DMS114 treated with DMSO at 0.1 percent for 48 hours (cell line): ENCODE measurements at regions not wholly inside any gene's neighbourhood (a gene's known extent, or its start where the extent isn't known, plus 50 kb on each side); places are given as distances from the start of the nearest gene placed in this dataset.
"Not testable (repeated sequence)": the region's sequence is repeated elsewhere in the genome, so short reads cannot be mapped to it uniquely, and the experiment has no call there.

Experiments used
- DNase-seq: peaks from one replicate; lab custom pipeline; 2025; ENCODE audit not compliant: unreplicated experiment; lab: John Stamatoyannopoulos, UW

- DNase-seq = no peak
Observed at GRCh38 chr15:66959875-66960274, 105.5 kb upstream of the SMAD3 start.

DNA sequence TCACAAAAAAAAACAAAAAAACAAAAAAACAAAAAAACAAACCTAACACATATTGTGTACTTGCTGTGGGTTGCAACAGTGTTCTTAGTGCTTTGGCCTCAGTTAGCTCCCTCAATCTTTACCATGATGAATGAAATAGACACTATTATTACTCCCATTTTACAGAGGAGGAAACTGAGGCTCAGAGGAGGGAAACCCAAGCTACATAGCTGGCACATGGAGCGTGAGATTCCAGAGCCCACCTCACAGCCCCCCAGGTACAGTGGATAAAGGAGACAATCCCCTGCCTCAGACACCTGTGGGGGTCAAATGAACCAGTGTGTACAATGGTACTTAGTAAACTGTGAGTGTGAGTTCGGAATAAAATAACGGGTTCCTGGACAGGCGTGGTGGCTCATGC lies 104.9 kb upstream of the SMAD3 start:
- no peak for DNase-seq

DNA sequence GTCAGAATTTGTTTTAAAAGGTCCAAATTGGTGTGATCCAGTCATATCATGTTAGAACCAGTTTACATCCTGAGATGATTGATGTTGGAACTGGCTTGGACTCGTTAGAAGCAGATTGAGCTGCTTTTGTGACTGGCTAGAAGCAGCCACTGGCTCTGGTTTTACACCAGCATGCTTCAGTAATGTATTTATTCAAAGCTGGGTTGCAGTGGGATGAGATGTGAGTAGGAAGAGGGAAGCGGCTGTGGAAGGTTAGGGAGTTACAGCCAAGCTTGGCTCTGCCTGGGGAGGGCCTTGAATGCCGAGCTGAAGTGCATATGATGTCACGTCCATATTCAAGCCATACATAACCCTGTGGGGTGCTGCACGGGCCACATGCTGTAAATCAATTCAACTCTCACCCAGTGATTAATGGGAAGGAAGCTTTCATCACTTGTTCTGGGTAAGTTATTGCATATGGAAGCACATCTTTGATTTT lies 104.0 kb upstream of the SMAD3 start:
- DNase-seq = no peak

DNA sequence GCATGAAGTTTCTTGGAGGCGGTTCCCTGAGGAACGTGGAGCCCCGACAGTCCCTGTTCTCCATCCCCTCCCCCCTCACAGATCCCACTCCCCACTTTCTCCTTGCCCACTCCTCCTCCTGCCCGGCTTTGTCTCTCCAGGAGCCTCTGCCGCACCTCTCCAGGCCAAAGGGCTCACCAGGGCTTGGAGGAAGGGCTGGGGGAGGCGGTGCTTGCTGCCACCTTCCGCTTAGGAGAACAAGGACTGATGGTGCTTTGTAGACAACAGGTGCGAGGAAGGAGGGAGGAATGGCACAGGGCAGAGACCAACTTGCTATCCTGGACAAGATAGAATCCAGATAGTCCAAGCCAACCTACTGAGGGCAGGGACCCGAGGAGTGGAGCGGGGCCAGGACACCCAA lies 103.5 kb upstream of the SMAD3 start:
- no peak for DNase-seq

DNA sequence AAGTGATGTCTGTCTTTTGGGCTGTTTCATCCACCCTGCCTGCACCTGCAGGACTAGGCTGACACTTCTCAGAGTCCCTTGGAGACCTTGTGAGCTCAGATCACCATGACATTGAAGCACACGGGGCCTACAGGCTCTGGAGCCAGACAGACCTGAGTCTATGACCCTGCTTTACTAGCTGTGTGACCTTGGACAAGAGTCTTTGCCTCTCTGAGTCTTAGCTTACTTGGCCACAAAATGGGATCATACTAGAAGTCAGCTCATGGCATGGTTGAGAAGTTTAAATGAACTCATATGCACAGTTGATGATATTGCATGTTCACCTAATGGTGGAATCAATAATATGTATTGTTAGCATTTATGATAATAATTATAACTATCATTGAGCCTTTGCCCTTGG lies 102.9 kb upstream of the SMAD3 start:
- no peak for DNase-seq

DNA sequence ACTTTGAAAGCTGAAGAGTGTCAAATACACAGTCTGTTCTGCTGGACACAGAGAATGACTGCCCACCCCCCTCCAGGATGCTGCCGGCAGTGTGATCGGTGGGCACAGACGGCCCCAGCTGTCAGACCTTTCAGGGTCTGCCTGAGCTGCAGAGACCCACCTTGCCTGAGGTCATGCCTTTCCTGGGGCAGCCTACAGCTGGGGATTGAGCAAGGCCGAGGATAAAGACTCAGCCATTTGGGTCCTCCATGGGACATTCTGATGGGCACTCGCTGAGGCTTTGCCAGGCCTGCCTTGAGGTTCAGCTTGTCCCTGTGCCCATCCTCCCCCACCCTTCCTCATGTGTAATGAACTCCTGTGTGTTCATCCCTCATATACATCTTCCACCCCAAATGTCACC lies 102.3 kb upstream of the SMAD3 start:
- no peak for DNase-seq

- DNase-seq = no peak
Observed at GRCh38 chr15:66963710-66964109, 101.7 kb upstream of the SMAD3 start.

DNA sequence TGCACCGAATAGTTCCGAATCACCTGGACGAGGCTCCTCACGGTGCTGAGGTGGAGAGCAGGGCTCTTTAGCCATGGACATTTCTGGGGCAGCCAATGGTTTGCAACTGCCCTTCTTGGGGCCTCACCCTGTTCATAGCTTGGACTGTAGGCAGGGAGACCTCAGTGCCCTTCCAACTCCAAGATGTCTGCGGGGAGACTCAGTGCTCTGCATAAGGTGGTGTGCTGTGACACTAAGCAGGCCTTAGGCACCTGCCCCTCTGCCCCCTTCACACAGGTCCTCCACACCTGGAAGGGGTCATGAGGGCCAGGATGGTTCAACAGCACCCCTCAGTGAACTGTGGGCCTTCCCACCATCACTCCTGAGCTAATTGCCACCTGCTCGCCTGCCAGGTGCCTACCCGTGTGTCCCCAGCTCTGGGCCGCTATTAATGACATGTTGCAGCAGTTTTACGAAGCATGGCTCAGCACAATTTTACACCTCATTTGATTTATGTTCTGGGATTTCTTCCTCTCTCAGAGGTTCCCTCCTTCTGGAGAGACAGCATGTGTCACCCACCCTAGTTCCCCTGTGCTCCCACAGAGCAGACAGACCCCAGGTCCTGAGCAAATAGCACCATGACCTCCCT lies 101.2 kb upstream of the SMAD3 start:
- DNase-seq = no peak

DNA sequence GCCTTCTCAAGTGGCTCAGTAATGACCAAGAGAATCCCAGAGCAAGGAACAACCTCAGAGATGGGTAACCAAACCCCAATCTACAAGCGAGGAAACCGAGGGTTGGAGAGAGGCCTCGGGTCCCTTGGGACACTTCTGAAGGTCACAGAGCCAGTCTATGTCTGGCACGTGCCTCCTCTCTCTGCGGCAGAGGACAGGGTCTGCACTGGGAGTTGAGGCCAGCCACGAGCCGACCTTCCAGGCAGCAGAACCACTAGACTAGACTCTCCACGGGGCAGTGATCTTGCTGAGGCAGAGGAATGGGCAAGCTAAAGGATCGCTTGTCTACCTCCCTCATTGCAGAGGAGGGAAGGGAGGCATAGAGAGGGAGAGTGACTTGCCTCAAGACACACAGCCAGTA lies 100.6 kb upstream of the SMAD3 start:
- no peak for DNase-seq

DNA sequence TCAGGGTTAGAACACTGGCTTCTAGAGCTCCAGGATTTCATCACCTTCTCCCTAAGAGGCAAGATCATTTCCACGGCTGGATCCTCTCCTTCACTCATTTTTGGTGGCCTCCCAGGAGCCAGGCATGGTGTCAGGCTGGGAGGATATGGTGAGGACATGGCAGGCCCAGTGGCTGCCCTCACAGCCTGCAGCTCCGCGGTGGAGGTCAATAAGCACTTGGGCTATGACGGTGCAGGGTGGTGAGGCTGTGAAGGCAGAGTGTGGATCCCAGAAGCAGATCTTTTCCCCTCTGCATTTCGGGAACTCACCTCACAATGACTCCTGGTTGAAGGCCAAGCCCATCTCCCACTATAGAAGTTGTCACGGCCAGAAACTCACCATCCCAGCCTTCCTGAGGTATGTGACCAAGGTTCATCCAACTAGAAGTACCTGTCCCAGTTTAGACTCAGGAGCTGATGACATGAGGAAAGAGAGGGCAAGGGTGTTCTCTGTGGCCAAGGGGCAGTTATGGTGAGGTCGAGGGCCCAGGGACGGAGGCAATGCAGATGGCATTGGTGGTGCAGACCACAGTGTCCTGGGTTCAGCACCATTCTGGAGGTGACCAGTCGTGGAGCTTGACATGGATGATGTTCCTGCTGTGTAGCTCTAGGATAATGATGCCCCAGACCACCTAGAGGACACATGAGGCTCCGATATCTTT lies 100.1 kb upstream of the SMAD3 start:
- DNase-seq = no peak

GRCh38 chr15:66966256-66966655 lies 99.1 kb upstream of the SMAD3 start:
- no peak for DNase-seq

GRCh38 chr15:66968806-66969596 lies 96.4 kb upstream of the SMAD3 start:
- DNase-seq = no peak

- DNase-seq = not testable (repeated sequence)
Observed at GRCh38 chr15:66974131-66974530, 91.3 kb upstream of the SMAD3 start.

GRCh38 chr15:66976106-66976640 lies 89.2 kb upstream of the SMAD3 start:
- DNase-seq = not testable (repeated sequence)

GRCh38 chr15:66980326-66980725 lies 85.1 kb upstream of the SMAD3 start:
- not testable (repeated sequence) for DNase-seq

DNA sequence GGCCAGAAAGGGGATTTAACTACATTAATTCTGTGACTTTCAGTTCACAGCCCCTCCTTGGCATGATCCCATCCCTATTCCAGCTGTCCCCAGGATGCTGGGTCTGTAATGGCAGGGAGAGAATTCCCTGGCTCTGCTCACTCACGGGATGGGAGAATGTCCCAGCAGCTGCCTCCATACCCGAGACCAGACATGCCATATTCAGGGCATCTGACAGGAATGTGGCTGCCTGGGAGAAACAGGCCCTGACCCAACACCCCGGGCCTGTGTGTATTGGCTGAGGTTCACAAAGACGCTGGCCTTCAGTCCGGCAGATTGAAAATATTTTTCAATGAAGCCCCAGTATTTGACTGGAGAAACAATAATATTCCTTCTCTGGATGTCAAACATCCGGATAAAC lies 83.6 kb upstream of the SMAD3 start:
- no peak for DNase-seq

- no peak for DNase-seq
Observed at GRCh38 chr15:66982250-66982649, 83.2 kb upstream of the SMAD3 start.

DNA sequence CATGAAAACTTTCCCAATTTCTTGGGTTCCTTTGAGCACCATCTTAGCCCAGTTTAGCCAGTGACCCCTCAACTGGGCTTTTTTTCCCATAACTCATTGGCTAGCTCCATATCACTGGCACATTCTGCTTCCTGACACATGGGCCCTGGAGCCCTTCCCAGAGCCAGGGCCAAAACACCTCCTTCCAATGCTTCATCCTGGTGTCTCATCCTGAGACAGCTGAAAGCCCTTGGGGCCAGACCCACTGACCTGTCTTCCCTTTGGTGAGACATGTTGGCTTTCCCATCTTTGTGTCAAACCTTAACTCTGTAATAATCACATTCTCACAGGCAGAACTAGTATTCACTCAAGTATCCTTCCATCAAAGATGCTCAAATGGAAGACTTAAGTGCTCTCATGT lies 82.6 kb upstream of the SMAD3 start:
- no peak for DNase-seq

DNA sequence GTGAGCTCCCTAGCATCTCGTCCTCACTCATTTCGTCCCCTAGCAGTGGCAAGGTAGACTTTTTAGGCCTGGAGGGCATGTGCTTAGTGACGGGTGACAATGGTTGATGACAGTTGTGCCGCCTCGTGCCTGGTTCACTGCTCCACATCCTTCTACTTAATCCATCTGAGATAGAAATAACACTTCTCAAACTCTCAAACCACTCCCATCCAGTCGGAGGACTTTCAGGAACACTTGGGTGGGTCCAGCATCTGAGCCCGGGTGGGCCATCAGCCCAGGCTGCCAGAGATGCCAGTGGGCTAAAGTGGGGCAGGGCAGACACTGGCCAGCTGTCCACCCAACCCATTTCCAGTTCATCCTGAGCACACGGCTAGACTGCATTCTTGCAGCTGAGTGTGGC lies 79.7 kb upstream of the SMAD3 start:
- no peak for DNase-seq

DNA sequence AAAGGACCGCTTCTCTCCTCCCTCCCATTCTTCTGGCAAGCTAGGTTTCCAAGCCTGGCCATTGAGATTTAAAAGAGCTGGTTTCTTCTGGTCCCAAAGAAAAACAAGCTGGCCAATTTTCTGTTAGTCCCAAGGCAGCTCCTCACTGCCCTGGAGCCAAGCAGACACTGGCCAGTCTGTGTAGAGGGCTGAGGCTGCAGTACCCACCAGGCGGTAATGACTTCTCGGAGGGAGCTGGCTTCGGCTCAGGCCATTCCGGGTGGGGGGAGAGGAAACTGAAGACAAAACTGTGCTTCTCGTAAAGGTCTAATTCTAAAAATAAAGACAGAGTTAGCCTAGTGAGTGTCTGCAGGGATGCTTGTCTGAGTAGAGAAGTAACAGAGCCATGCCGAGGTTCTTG lies 78.5 kb upstream of the SMAD3 start:
- DNase-seq = no peak

DNA sequence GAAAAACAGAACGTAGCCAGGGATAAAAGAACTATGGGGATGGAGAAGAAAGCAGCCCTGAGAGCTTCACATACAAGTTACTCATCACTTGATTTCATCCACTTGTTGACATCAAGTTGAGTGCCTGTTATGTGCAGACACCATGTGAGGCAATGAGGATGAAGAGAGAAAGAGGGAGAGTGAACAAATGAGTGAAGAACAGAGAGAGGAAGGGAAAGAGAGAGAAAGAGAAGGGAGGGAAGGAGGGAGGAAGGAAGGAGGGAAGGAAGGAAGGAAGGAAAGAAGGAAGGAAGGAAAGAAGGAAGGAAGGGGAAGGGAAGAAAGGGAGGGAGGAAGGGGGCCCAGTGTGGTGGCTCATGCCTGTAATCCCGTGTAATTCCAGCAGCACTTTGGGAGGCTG lies 72.3 kb upstream of the SMAD3 start:
- DNase-seq = no peak
